ENCODE measurements at regions not wholly inside any gene's neighbourhood (a gene's known extent, or its start where the extent isn't known, plus 50 kb on each side); places are given as distances from the start of the nearest gene placed in this dataset.
"Not testable (repeated sequence)": the region's sequence is repeated elsewhere in the genome, so short reads cannot be mapped to it uniquely, and the experiment has no call there.

GRCh38 chr9:65426813-65427212 lies 141.8 kb upstream of the FOXD4L5 start:
- not testable (repeated sequence) for TF ChIP-seq CTCF (IDR thresholded peaks at IDR 0.05; ENCODE audit: low read length); EZH2 (optimal IDR thresholded peaks at IDR 0.05; ENCODE audit: low read depth, low read length)

All from MM.1S (cell line).